Activated CD4-positive, alpha-beta T cell treated with anti-CD3 and anti-CD28 coated beads for 36 hours (primary cell): ENCODE measurements at regions not wholly inside any gene's neighbourhood (a gene's known extent, or its start where the extent isn't known, plus 50 kb on each side); places are given as distances from the start of the nearest gene placed in this dataset.

ENCODE experiments used
- ATAC-seq: fragments of 200-7000 bp; cut with Tn5 transposase; one replicate; pipeline ENCODE4 v1.10.0; 2021; ENCODE audit warnings: mild to moderate bottlenecking, moderate library complexity
- CTCF ChIA-PET: fragments of 350-600 bp; sonication (Branson Sonifier 250); formaldehyde crosslinking; loops from one replicate; lab custom pipeline; 2021; ENCODE audit warnings: antibody characterized with exemption; lab: Charles Lee
- POLR2A ChIA-PET: fragments of 350-600 bp; sonication (Branson Sonifier 250); formaldehyde crosslinking; loops from one replicate; lab custom pipeline; 2021; ENCODE audit warnings: antibody characterized with exemption, inconsistent platforms; lab: Charles Lee
- DNase-seq: peaks from one replicate; pipeline ENCODE4 v3.0.0-alpha.2; 2020
- H3K27ac Mint-ChIP-seq: one replicate; pipeline ENCODE4 v1.8.0; 2021; ENCODE audit warnings: mixed read lengths
- H3K27me3 Mint-ChIP-seq: one replicate; pipeline ENCODE4 v1.8.0; 2021; ENCODE audit warnings: mixed read lengths
- H3K36me3 Mint-ChIP-seq: one replicate; pipeline ENCODE4 v1.8.0; 2021; ENCODE audit warnings: low read depth, mixed read lengths
- H3K4me1 Mint-ChIP-seq: one replicate; pipeline ENCODE4 v1.8.0; 2021; ENCODE audit warnings: mixed read lengths
- H3K4me3 Mint-ChIP-seq: one replicate; pipeline ENCODE4 v1.8.0; 2021; ENCODE audit warnings: mild to moderate bottlenecking, moderate library complexity, mixed read lengths
- H3K9me3 Mint-ChIP-seq: one replicate; pipeline ENCODE4 v1.8.0; 2021; ENCODE audit warnings: low read depth, mixed read lengths
- intact Hi-C, 2 experiments: fragments of 100-400 bp; cut with DNase I in 1 of 2; cut with micrococcal nuclease in 1 of 2; formaldehyde crosslinking; loops; one replicate each; pipeline versions ENCODE4 v1.14.2 to v1.15.1; 2022 to 2024; cut with DNase I, micrococcal nuclease

DNA sequence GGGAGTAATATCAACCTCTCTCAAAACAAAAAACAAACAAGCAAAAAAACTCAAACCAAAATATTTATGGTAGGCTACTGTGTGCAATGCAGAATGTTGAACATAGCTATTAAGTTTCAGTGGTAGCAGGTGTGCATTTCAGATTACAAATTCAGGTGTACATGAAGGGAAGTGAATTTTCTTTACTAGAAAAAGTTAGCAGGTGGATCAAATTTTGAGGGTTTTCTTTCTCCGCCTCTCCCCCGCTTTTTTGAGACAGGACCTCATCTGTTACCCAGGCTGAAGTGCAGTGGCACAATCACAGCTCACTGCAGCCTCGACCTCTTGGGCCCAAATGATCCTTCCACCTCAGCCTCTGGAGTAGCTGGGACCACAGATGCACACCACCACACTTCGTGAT is 109.7 kb upstream of the GOLIM4 start:
- no peak for ATAC-seq
- ChIA-PET CTCF (no interaction called here), POLR2A (no interaction called here)
- Mint-ChIP-seq H3K9me3 (no peaks in the 10 kb centered on the region), H3K27me3 (no peaks in the 10 kb centered on the region), H3K4me3 (no peak overlapping the region), H3K27ac (no peak overlapping the region), H3K36me3 (no peaks in the 10 kb centered on the region), H3K4me1 (no peaks in the 10 kb centered on the region)
- intact Hi-C loops, result no loop called here
- DNase-seq, result no peak

DNA sequence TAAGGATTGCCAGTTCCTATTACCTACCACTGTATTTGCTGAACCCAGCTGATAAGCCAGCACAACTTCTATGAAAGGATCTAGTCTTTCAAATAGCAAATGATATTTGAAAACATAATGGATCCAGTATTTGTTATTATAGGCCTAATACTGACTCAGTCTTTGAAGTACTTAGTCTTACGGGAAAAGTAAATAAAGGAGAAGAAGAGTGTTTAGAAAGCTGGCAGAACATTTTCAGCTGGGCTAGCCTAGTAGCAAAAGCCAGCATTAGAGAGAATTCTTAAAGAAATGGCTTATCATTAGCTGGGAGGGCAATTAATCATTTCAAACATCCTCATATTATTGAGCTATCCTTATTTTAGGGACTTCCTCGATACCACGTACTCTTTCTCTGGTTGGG is 101.4 kb upstream of the GOLIM4 start:
- no peaks in the 10 kb centered on the region for H3K9me3 Mint-ChIP-seq
- no peaks in the 10 kb centered on the region for H3K36me3 Mint-ChIP-seq
- H3K27ac Mint-ChIP-seq, result no peak overlapping the region
- ATAC-seq, result no peak
- intact Hi-C loops, result no loop called here
- ChIA-PET POLR2A (no interaction called here), CTCF (interaction anchor here (1.0 to 1.3 kb wide), 2 partner anchors 14 to 31 kb away, joined by 3 to 7 read pairs; no protein-coding TSS in a partner anchor)
- H3K4me1 Mint-ChIP-seq, result no peaks in the 10 kb centered on the region
- no peak overlapping the region for H3K4me3 Mint-ChIP-seq
- no peaks in the 10 kb centered on the region for H3K27me3 Mint-ChIP-seq
- DNase-seq, result no peak

DNA sequence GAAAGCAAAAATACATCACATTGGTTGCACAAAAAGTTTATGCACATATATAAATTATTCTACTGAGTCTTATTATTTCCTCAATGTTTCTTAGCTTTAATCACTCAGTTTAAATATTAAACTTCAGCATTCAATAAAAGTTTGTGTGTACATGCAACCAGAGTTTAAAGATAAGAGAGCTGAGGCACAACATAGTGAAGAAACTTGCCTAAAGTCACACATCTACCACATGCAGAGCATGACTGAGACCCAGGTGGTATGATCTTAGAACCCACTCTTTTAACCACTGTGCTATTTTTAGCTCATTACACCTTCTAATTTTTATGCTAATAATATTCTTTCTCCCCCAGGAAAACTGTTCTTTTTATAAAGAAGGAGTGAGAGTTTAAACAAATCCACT is 96.1 kb upstream of the GOLIM4 start:
- Mint-ChIP-seq H3K4me1 (no peaks in the 10 kb centered on the region), H3K27ac (no peak overlapping the region), H3K9me3 (no peaks in the 10 kb centered on the region), H3K4me3 (no peak overlapping the region), H3K27me3 (no peaks in the 10 kb centered on the region), H3K36me3 (no peaks in the 10 kb centered on the region)
- ATAC-seq (no peak), DNase-seq (no peak)
- POLR2A ChIA-PET, result no interaction called here
- intact Hi-C loops, result no loop called here
- CTCF ChIA-PET, result no interaction called here

DNA sequence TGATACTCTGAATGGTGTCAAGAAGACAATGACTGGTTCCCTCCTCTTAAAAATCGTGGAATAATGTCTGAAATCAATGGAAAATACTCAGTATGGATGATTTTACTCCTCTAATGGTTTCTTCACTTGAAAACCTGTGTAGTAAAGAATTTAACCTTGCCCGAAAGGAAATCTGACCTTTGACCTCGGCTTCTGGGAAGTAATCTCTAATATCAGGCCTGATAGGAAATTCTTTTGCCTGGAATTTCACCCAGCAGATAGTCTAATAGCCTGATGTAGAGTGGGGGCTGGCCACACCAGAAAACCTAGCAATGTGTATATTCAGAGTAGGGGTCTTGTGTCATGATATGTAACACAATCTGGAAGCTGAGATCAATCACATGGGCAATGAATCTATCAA is 91.5 kb upstream of the GOLIM4 start:
- H3K4me1 Mint-ChIP-seq, result no peaks in the 10 kb centered on the region
- CTCF ChIA-PET, result no interaction called here

DNA sequence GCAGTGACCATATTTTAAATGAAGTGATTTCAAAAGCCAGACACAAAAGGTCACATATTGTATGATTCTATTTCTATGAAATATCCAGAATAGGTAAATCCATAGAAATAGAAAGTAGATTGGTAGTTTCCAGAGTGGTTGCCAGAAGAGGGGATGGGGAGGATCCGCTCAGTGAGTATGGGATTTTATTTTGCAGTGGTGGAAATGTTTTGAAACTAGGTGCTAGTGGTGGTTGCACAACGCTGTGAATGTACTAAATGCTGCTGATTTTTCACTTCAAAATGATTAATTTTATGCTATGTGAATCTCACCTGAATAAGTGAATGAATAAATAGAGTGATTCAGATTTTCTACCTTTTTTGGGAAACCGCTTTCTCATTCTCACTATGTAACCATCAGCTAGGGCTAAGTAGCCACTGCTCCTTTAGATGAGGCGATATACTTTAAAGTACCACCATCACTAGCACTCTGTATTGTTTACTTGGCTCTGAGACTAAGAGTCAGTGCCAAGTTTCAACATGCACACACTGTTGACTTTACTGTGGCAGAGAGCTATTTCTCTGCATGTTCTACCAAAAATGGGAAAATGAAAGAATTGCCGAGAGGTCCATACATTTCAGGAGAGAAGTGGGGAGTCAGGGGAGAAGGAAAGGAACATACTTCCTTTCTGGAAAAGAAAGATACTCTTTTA is 90.7 kb upstream of the GOLIM4 start:
- ChIA-PET POLR2A (no interaction called here), CTCF (no interaction called here)
- Mint-ChIP-seq H3K4me3 (no peak overlapping the region), H3K27me3 (no peaks in the 10 kb centered on the region), H3K36me3 (no peaks in the 10 kb centered on the region), H3K27ac (no peak overlapping the region), H3K4me1 (no peaks in the 10 kb centered on the region), H3K9me3 (no peaks in the 10 kb centered on the region)
- intact Hi-C loops, result no loop called here
- ATAC-seq, result no peak
- no peak for DNase-seq

More for the DNA sequence above, 91.5 kb upstream of the GOLIM4 start:
- POLR2A ChIA-PET, result no interaction called here
- Mint-ChIP-seq H3K27me3 (no peaks in the 10 kb centered on the region), H3K4me3 (no peak overlapping the region), H3K36me3 (no peaks in the 10 kb centered on the region), H3K9me3 (no peaks in the 10 kb centered on the region), H3K27ac (no peak overlapping the region)
- ATAC-seq (no peak), DNase-seq (no peak)
- intact Hi-C loops, result no loop called here

DNA sequence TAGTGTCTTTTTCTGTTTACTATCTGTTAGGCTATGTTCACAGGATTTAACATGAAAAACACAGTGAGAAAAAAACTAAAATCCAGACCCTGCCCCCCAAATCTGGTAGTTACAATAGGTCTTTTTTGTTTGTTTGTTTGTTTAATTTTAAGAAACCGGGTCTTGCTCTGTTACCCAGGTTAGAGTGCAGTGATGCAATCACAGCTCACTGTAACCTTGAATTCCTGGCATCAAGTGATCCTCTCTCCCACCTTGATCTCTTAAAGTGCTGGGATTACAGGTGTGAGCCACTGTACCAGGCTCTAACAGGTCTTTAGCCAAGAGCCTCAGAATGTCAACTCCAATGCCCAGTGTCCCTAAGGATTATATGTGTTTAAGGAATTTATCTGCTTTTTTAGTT is 88.0 kb upstream of the GOLIM4 start:
- ChIA-PET POLR2A (no interaction called here), CTCF (no interaction called here)
- ATAC-seq (no peak), DNase-seq (no peak)
- H3K4me1 Mint-ChIP-seq, result no peaks in the 10 kb centered on the region
- intact Hi-C loops, result no loop called here
- no peaks in the 10 kb centered on the region for H3K36me3 Mint-ChIP-seq
- no peak overlapping the region for H3K27ac Mint-ChIP-seq
- no peak overlapping the region for H3K4me3 Mint-ChIP-seq
- H3K9me3 Mint-ChIP-seq, result no peaks in the 10 kb centered on the region
- no peaks in the 10 kb centered on the region for H3K27me3 Mint-ChIP-seq

DNA sequence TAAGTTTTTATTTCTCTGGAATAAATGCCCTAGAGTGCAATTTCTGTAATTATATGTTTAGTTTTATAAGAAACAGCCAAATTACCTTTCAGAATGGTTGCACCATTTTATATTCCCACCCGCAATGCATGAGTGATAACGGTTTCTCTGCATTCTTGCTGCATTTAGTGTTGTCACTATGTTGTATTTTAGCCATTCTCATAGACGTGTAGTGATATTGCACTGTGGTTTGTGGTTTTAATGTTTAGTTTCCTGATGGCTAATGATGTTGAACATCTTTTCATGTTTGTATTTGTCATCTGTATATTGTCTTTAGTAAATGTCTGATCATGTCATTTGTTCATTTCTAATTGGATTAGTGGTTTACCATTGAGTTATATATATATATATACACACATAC is 73.0 kb upstream of the GOLIM4 start:
- no peak for ATAC-seq
- Mint-ChIP-seq H3K4me3 (no peak overlapping the region), H3K27ac (no peak overlapping the region), H3K9me3 (no peaks in the 10 kb centered on the region), H3K4me1 (no peaks in the 10 kb centered on the region), H3K36me3 (no peaks in the 10 kb centered on the region), H3K27me3 (no peaks in the 10 kb centered on the region)
- ChIA-PET CTCF (interaction anchor here (4.4 kb wide), 1 partner anchor 121 kb away, joined by 58 read pairs; no protein-coding TSS in a partner anchor), POLR2A (no interaction called here)
- DNase-seq, result no peak
- intact Hi-C loops, result loop anchor here in 1 of 2 experiments (10.0 kb wide), 1 partner anchor 244 kb away; no protein-coding TSS in a partner anchor

DNA sequence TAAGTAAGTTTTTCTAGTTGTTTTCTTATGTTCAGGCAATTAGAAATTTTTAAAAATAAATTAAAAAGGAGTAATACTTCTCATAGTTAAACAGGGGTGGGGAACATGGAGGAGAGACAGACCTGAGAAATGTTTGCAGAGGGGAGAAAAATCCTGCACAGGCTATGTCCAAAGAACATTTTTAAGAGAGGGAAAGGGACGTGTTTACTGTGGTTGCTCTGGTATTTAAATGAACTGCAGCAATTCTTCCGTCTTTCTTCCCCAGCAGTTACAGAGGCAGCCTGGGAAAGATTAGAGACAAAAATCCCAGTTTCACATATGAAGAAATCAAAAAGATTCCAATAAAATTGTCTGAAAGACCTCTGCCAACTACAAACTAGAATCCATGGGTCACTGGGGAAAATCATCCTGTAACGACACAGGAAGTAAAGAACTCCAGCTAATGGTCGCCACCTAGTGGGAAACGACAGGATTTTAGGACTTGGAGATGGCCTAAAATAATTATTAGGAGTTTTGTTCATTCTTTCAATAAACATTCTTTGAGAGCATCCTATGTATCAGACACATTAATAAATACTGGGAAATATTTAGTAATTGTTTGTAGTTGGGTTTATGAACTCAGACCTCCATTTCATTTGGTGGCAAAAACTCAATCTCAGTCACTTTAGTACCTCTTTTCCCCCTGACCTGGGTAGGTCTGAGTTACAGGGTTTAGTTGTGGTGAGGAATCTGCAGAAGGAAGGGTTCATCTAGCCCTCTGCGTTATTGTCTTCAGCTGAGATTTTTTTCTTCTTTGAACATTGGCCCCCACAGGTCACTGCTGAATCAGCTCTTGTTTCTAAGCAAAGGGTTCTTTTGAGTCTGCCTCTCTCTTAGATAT is 69.9 kb upstream of the GOLIM4 start:
- H3K36me3 Mint-ChIP-seq, result no peaks in the 10 kb centered on the region
- peak; percentile 56 for DNase-seq
- H3K4me1 Mint-ChIP-seq, result no peaks in the 10 kb centered on the region
- no peak overlapping the region for H3K27ac Mint-ChIP-seq
- ChIA-PET POLR2A (no interaction called here), CTCF (interaction anchor here (0.6 to 4.4 kb wide), 11 partner anchors 12 to 1774 kb away, joined by 3 to 58 read pairs (median 3); no protein-coding TSS in a partner anchor)
- peak; percentile 42 for ATAC-seq
- H3K27me3 Mint-ChIP-seq, result no peaks in the 10 kb centered on the region
- H3K4me3 Mint-ChIP-seq, result no peak overlapping the region
- intact Hi-C loops, result loop anchor here (1.0 to 10.0 kb wide), 2 partner anchors 118 to 241 kb away; no protein-coding TSS in a partner anchor
- H3K9me3 Mint-ChIP-seq, result no peaks in the 10 kb centered on the region

DNA sequence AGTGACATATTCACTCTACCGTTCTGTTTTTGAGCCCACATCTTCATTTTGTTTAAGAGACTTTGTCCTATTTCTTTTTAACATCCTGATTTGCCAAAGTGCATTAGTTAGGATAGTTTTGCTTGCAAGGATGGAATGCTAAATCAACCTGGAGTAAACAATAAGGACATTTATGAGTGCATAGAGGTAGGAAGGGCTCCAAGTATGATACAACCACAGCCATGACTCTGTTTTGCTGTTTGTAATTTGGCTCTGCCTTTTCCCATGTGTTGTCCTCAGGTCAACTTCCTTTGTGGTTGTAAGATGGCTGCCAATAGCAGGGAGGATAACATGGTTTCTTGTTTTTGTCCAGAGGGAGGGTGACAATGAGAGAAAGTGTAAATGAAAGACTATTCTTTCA is 66.4 kb upstream of the GOLIM4 start:
- ChIA-PET CTCF (interaction anchor here (1.0 kb wide), 1 partner anchor 114 kb away, joined by 3 read pairs; no protein-coding TSS in a partner anchor), POLR2A (no interaction called here)
- Mint-ChIP-seq H3K4me1 (no peaks in the 10 kb centered on the region), H3K27me3 (no peaks in the 10 kb centered on the region), H3K9me3 (no peaks in the 10 kb centered on the region), H3K27ac (no peak overlapping the region), H3K4me3 (no peak overlapping the region), H3K36me3 (no peaks in the 10 kb centered on the region)
- DNase-seq (no peak), ATAC-seq (no peak)
- intact Hi-C loops, result loop anchor here in 1 of 2 experiments (10.0 kb wide), 1 partner anchor 237 kb away; no protein-coding TSS in a partner anchor

DNA sequence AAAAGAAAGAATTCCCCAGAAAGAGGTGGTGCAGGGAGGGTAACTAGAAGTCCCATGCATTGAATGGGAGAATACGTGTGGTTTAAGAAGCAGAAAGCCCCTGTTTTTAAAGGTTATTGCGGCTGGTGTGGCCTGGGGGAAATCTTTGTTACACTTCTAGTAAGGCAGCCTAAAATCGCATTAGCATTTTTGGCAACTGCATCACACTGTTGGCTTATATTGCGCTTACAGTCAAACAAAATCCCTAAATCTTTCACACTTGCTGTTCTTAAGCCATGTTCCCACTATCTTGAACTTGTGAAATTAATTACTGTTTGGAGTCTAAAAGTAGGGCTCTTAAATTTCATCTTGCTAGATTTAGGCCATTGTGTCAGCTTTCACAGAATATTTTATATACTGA is 66.0 kb upstream of the GOLIM4 start:
- no peak for DNase-seq
- Mint-ChIP-seq H3K27ac (no peak overlapping the region), H3K27me3 (no peaks in the 10 kb centered on the region), H3K36me3 (no peaks in the 10 kb centered on the region), H3K4me3 (no peak overlapping the region), H3K9me3 (no peaks in the 10 kb centered on the region), H3K4me1 (no peaks in the 10 kb centered on the region)
- intact Hi-C loops, result loop anchor here in 1 of 2 experiments (10.0 kb wide), 1 partner anchor 237 kb away; no protein-coding TSS in a partner anchor
- CTCF ChIA-PET, result interaction anchor here (1.2 kb wide), 1 partner anchor 114 kb away, joined by 3 read pairs; no protein-coding TSS in a partner anchor
- POLR2A ChIA-PET, result no interaction called here
- ATAC-seq, result no peak

DNA sequence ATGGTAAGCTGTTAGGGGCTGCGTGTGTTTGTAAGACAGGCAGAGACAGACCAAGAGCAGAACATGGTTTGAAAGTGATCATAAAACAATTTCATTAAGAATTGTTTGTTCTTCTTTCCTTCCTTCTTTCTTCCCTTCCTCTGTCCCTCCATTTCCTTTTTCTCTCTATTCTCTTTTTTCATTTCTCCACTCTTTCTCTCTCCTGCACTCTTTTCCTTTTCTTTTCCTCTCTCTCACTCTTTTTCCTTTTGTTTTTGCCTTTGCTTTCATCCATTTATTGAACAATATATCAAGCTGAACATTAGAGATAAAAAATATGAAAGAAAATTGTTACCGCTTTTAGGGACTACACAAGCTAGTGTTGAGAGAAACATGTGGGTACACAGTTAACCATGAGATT is 62.2 kb upstream of the GOLIM4 start:
- DNase-seq (no peak), ATAC-seq (no peak)
- Mint-ChIP-seq H3K4me1 (no peaks in the 10 kb centered on the region), H3K9me3 (no peaks in the 10 kb centered on the region), H3K27ac (no peak overlapping the region), H3K27me3 (no peaks in the 10 kb centered on the region), H3K4me3 (no peak overlapping the region), H3K36me3 (no peaks in the 10 kb centered on the region)
- CTCF ChIA-PET, result no interaction called here
- intact Hi-C loops, result no loop called here
- POLR2A ChIA-PET, result no interaction called here
